DLD1 (cell line): ENCODE measurements at regions not wholly inside any gene's neighbourhood (a gene's known extent, or its start where the extent isn't known, plus 50 kb on each side); places are given as distances from the start of the nearest gene placed in this dataset.
"Not testable (repeated sequence)": the region's sequence is repeated elsewhere in the genome, so short reads cannot be mapped to it uniquely, and the experiment has no call there.

Source experiments
- in situ Hi-C: cut with HindIII; loops from 2 replicates; pipeline ENCODE4 v1.10.0; 2017; ENCODE audit warnings: low sequenced_read_pairs

GRCh38 chr4:179719766-179720450 is 2277.7 kb upstream of the AGA start:
- in situ Hi-C loops = no loop called here

DNA sequence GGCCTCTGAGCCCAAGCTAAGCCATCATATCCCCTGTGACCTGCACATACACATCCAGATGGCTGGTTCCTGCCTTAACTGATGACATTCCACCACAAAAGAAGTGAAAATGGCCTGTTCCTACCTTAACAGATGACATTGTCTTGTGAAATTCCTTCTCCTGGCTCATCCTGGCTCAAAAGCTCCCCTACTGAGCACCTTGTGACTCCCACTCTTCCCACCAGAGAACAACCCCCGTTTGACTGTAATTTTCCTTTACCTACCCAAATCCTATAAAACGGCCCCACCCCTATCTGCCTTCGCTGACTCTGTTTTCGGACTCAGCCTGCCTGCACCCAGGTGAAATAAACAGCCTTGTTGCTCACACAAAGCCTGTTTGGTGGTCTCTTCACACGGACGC is 2284.3 kb upstream of the AGA start:
- in situ Hi-C loops = not testable (repeated sequence)

DNA sequence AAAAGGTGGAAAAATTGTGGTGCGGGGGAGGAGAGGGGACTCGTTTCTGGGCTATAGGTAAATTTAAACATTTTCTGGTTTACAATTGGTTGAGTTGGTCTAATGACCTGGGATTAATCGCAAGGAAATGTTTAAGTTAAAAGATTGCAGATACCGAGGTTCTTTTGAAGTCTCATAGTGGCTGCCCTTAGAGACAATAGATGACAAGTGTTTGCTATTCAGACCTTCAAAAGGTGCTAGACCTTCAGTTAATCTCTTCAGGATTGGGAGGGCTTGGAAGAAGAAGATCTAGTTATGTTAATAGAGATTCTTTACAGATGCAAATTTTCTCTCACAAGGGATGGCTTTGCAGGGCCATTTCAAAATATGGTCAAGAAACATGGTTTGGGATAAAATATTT is 2286.1 kb upstream of the AGA start:
- in situ Hi-C loops = no loop called here

DNA sequence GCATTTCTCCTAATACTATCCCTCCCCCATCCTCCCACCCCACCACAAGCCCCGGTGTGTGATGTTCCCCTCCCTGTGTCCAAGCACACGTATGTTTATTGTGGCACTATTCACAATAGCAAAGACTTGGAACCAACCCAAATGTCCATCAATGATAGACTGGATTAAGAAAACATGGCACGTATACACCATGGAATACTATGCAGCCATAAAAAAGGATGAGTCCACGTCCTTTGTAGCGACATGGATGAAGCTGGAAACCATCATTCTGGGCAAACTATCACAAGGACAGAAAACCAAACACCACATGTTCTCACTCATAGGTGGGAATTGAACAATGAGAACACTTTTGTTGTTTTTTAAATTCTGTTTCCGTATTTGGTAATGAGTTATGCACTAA is 2294.6 kb upstream of the AGA start:
- in situ Hi-C loops = not testable (repeated sequence)

DNA sequence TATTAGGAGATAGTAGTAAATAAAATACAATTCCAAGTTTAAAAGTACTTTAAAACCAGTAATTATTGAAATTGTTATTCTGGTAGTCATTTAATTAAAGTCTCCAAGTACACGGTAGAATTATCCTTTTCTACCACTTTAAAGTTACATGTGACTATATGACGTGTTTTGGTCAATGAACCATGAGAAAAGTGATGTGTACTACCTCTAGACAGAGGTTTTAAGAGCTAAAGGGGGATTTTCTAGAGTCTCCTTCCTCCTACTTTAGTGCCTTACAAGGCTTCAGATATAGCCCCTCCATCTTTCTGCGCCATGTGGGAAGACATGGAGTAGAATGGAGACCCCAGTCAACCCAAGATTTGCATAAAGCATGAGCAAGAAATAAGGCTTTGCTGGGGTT is 2296.6 kb upstream of the AGA start:
- in situ Hi-C loops = no loop called here

- in situ Hi-C loops = no loop called here
Observed at GRCh38 chr4:179747218-179747910, 2305.1 kb upstream of the AGA start.

DNA sequence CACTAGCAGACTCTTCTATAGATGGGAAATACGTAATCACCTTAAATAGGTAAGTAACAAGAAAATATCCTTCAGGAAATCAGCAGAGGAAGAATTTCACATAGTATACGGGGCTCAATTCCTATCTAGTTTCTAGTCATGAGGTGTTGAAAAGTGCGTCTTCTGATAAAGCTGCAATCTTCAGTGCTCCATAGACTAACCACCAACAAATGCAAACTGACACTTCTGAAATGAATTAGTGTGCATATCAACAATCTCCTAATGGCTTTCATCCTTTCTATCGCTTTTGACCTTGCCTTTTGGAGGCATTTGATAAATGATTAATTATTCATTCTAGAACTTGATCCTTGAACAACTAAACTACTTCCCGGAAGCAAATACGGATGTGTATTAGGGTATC is 2306.6 kb upstream of the AGA start:
- in situ Hi-C loops = no loop called here

- in situ Hi-C loops = no loop called here
Observed at GRCh38 chr4:179750374-179750773, 2308.1 kb upstream of the AGA start.

DNA sequence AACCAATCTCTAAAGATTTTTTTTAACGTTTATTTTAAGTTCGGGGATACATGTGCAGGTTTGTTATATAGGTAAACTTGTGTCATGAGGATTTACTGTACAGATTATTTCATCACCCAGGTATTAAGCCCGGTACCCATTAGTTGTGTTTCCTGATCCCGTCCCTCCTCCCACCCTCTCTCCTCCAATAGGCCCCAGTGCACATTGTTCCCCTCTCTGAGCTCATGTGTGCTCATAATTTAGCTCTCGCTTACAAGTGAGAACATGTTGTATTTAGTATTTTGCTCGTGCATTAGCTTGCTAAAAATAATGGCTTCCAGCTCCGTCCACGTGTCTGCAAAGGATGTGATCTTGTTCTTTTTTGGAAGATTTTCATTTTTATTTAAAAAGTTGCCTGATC is 2309.4 kb upstream of the AGA start:
- in situ Hi-C loops = no loop called here

DNA sequence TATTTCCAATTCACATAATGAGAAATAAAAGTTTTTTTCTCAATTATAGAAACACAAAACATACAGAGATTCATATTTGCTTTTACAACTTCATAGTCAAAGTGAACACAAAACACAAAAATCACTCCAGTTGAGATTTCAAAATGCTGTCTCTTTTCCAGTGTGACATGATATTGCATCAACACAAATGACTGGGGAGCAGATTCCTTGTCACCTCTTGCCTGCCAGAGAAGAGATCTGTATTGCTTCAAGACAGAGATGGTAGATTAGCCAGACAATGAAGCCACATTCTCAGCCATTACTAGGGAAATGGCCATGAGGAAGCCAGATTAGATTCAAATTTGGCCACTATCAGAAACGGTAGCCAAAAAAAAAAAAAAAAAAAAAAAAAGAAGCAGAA is 2313.1 kb upstream of the AGA start:
- in situ Hi-C loops = no loop called here

DNA sequence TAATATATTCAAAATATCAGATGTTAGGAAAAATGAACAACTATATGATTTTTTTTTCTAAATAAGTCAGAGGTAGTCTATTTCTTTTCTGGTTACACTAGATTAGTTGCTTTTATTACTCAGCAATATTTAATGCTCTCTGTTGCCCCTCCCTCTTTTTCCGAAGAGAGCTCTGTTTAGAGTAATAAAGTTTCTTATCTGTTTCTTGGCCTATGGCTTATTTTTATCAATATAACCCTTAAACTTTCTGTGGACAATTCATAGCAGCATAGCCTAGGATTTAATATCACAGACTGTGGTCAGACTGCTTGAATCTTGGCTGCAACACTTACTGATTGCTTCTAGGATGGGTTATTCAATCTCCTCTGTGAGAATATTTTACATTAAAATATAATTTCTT is 2315.4 kb upstream of the AGA start:
- in situ Hi-C loops = no loop called here

DNA sequence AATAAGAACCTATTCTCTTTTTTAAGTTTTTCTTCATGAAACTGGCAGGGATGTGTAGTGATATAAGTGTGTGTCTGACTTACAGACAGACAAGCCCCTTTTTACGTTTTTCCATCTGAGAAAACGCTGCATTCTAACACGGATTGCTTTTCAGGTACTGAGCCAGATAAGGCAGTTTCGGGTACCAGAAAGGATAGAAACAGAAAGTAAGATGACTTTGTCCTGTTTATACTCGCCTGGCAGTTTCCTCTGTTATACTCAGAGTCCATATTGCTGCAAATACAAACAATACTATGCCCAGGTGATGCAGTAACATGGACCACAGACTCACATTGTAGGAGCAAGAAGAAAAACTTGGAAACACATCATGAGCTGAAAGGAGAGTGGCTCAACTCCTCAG is 2320.6 kb upstream of the AGA start:
- in situ Hi-C loops = no loop called here

DNA sequence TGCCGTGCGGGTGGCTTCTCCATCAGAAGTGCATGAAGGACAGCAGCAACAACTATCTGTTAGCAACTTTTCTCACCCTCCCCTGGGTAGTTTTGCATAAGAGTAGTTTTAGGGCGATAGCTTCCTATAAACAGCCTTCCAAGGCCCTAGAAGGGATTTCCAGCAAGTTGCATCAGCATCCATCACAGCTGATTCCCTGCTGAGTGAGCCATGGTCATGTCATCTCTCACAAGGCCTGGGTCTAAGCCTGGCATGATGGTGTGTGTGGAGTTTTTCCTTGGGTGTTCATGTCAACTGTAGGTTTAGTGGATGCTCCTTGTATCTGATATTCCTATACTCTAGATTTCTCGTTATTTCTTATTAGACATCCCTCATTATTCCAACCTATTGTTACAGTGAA is 2324.7 kb upstream of the AGA start:
- in situ Hi-C loops = no loop called here

DNA sequence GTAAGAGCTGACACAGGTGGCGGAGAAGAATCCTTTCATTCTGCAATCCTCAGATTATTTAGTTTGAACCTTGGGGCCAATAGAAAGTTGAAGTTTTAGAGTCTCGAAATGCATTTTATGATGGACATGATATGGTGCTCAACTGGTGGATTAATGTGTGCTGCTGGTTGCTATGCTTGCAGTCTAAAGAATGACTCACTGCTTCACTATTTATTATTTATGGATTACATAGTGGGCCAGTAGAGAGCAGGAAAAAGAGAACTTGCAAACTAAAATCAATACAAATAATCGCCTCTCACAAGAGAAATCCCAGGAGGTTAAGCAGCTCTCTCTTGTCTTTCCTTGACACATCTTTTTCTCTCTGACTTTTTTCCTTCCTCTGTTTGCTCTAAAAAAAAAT is 2326.8 kb upstream of the AGA start:
- in situ Hi-C loops = no loop called here

DNA sequence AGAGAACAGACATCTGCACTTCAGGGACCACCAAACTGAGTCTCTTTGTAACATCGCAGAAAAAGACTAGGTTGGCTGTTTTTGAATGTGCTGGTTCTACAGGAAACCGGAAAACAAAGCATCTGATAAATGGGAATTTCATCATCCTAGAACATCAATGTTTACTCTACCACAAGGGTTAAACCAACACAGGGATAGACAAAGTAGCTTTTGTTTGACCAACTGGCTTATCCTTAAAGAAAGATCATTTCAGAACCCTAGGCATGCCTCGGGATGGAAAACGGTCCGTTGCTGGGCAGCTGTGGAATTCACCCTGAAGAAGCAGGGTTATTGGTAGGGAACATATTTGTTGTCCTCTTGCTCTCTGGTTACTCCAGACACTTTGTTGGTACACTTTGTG is 2355.5 kb upstream of the AGA start:
- in situ Hi-C loops = no loop called here

- in situ Hi-C loops = no loop called here
Observed at GRCh38 chr4:179803857-179804256, 2361.6 kb upstream of the AGA start.

- in situ Hi-C loops = no loop called here
Observed at GRCh38 chr4:179804440-179804839, 2362.2 kb upstream of the AGA start.

DNA sequence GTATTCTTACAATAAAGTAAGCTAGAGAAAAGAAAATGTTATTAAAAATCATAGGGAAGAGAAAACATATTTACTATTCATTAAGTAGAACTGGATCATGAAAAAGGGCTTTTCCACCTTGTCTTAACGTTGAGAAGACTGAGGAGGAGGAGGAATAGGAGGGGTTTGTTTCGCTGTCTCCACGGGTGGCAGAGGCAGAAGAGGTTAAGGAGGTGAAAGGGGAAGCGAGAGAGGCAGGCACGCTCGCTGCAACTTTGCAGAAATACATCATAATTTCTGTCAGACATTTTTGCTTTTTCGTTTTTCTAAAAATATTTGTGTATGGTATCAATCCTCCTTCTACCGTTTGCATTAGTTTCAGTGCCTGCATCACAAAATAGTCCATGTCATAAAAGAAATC is 2375.1 kb upstream of the AGA start:
- in situ Hi-C loops = no loop called here

GRCh38 chr4:179823342-179823741 is 2381.1 kb upstream of the AGA start:
- in situ Hi-C loops = no loop called here

DNA sequence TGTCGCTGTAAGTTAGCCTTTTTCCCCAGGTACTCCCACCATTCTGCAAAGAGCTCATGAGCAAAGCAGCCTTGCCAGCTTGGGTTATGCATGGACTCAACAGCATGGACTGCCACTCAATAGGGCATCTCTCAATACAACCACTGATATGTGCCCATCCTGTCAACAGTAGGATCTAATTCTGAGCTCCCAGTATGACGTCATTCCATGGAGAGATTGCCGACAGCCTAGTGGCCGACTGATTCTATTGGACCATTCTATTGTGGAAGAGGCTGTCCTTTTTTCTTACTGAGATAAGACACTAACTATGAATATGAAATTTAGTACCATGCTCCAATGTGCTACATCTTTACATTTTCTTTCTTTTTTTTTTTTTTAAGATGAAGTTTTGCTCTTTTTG is 2389.0 kb upstream of the AGA start:
- in situ Hi-C loops = no loop called here

- in situ Hi-C loops = no loop called here
Observed at GRCh38 chr4:179836179-179837075, 2394.2 kb upstream of the AGA start.

- in situ Hi-C loops = no loop called here
Observed at GRCh38 chr4:179843370-179843769, 2399.8 kb upstream of the TENM3 start.
